Smooth muscle cell (in vitro differentiated cells): ENCODE measurements at regions not wholly inside any gene's neighbourhood (a gene's known extent, or its start where the extent isn't known, plus 50 kb on each side); places are given as distances from the start of the nearest gene placed in this dataset.
"Not testable (repeated sequence)": the region's sequence is repeated elsewhere in the genome, so short reads cannot be mapped to it uniquely, and the experiment has no call there.

Experiments used
- DNase-seq: peaks from one replicate; lab custom pipeline; 2025; ENCODE audit not compliant: unreplicated experiment; lab: John Stamatoyannopoulos, UW
- H2AFZ ChIP-seq: fragments of 200-600 bp; sonication (generic); 2 replicates; pipeline ENCODE4 v1.6.0; 2016; ENCODE audit warnings: antibody characterized with exemption, low read depth, mild to moderate bottlenecking
- H3F3A ChIP-seq: fragments of 200-600 bp; sonication (generic); 2 replicates; pipeline ENCODE4 v1.6.0; 2017; ENCODE audit warnings: antibody characterized with exemption, low read depth
- H3K27ac ChIP-seq: fragments of 200-600 bp; sonication (generic); 2 replicates; pipeline ENCODE4 v1.5.1; 2016; ENCODE audit warnings: low read depth, mild to moderate bottlenecking
- H3K27me3 ChIP-seq: fragments of 200-600 bp; sonication (generic); 2 replicates; pipeline ENCODE4 v1.6.1; 2016; ENCODE audit warnings: low read depth, mild to moderate bottlenecking
- H3K36me3 ChIP-seq: fragments of 200-600 bp; sonication (generic); 2 replicates; pipeline ENCODE4 v1.5.1; 2016; ENCODE audit warnings: low read depth
- H3K4me1 ChIP-seq: fragments of 200-600 bp; sonication (generic); 2 replicates; pipeline ENCODE4 v1.5.1; 2016; ENCODE audit warnings: low read depth
- H3K4me2 ChIP-seq: fragments of 200-600 bp; sonication (generic); 2 replicates; pipeline ENCODE4 v1.6.0; 2016; ENCODE audit warnings: mild to moderate bottlenecking
- H3K4me3 ChIP-seq: fragments of 200-600 bp; sonication (generic); 2 replicates; pipeline ENCODE4 v1.5.1; 2016; ENCODE audit warnings: mild to moderate bottlenecking
- H3K79me2 ChIP-seq: fragments of 200-600 bp; sonication (generic); 2 replicates; pipeline ENCODE4 v1.6.0; 2016; ENCODE audit warnings: low read depth, mild to moderate bottlenecking
- H3K9ac ChIP-seq: fragments of 200-600 bp; sonication (generic); 2 replicates; pipeline ENCODE4 v1.6.0; 2016; ENCODE audit warnings: low read depth
- H3K9me3 ChIP-seq: fragments of 200-600 bp; sonication (generic); replicated peaks from 2 replicates; pipeline ENCODE4 v1.5.1; 2016; ENCODE audit warnings: low read depth
- H4K20me1 ChIP-seq: fragments of 200-600 bp; sonication (generic); 2 replicates; pipeline ENCODE4 v1.6.0; 2016; ENCODE audit warnings: low read depth
- WGBS: methylation state at CpG from one replicate; pipeline ENCODE4 v1.1.7; 2016; ENCODE audit warnings: low lambda C conversion rate; 5-methylcytosine and 5-hydroxymethylcytosine counted together
- TF ChIP-seq, protein P1 (sequence below): fragments of 200-600 bp; sonication (generic); IDR thresholded peaks from 2 replicates; pipeline ENCODE4 v1.5.1; 2017; ENCODE audit warnings: borderline replicate concordance, mild to moderate bottlenecking, antibody characterized with exemption; ENCODE audit not compliant: insufficient read depth, poor library complexity, severe bottlenecking

DNA sequence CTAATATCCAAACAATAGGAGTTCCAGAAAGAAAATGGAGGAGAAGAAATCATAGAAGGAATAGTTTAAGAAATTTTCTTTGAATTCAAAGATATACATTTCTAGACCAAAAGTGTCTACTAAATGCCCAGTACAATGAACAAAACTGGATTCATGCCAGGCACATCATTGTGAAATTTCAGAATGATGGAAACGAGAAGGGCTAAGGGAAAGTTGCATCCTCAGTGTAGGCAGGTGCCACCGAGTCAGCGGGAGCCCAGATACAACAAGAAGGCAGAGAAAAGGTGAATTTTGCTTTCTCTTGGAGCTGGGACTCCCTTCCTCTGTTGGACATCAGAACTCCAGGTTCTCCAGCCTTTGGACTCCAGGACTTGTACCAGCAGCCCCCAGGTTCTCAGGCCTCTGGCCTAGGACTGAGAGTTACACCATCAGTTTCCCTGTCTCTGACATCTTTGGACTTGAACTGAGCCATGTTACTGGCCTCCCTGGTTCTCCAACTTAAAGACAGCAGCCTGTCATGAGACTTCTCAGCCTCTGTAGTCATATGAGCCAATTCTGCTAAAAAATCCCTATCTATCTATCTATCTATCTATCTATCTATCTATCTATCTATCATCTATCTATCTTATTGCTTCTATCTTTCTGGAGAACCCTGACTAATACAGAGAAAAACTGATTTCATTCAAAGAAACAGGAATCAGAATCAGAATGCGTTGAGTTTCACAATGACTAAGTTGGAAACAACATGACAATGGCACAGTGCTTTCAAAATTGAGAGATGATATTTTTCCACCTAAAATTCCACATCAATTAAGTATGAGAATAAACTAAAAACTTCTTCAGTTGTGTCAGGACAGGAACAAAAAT is 207.7 kb downstream of the FAM43A start:
- Histone ChIP-seq H3K4me2 (no peak overlapping the region), H2AFZ (no peak overlapping the region), H3K9ac (no peak overlapping the region), H3F3A (no peaks in the 10 kb centered on the region), H3K27ac (no peak overlapping the region), H3K9me3 (no peaks in the 10 kb centered on the region), H3K36me3 (no peaks in the 10 kb centered on the region), H4K20me1 (no peaks in the 10 kb centered on the region), H3K4me1 (no peaks in the 10 kb centered on the region), H3K27me3 (no peaks in the 10 kb centered on the region), H3K4me3 (no peak overlapping the region), H3K79me2 (no peaks in the 10 kb centered on the region)
- 96% methylated on average over 4 of the region's 4 CpGs for WGBS
- no peak for DNase-seq
- TF ChIP-seq, protein P1, sequence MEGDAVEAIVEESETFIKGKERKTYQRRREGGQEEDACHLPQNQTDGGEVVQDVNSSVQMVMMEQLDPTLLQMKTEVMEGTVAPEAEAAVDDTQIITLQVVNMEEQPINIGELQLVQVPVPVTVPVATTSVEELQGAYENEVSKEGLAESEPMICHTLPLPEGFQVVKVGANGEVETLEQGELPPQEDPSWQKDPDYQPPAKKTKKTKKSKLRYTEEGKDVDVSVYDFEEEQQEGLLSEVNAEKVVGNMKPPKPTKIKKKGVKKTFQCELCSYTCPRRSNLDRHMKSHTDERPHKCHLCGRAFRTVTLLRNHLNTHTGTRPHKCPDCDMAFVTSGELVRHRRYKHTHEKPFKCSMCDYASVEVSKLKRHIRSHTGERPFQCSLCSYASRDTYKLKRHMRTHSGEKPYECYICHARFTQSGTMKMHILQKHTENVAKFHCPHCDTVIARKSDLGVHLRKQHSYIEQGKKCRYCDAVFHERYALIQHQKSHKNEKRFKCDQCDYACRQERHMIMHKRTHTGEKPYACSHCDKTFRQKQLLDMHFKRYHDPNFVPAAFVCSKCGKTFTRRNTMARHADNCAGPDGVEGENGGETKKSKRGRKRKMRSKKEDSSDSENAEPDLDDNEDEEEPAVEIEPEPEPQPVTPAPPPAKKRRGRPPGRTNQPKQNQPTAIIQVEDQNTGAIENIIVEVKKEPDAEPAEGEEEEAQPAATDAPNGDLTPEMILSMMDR, result no peak

DNA sequence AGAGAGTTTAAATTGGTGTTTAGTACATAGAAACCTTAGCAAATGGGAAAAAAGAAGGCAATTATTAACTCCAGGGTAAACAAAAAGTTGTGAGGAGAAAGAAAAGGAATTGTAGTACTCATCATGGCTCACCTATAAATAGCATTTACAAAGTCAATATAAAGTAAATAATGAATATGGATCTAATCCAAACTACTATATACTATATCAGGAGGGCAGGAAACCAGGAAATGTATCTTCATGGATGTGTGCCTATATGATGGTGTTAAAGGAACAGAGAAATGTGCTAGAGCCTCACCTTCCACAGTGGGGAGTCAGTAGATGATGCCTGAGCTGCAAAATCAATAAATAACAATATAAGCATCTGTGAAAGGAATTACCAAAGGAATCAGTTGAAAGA is 208.9 kb downstream of the FAM43A start:
- H3K4me1 ChIP-seq, result no peaks in the 10 kb centered on the region
- no peak overlapping the region for H3K9ac ChIP-seq
- no peaks in the 10 kb centered on the region for H4K20me1 ChIP-seq
- DNase-seq, result no peak
- H3F3A ChIP-seq, result no peaks in the 10 kb centered on the region
- H3K27ac ChIP-seq, result no peak overlapping the region
- no peaks in the 10 kb centered on the region for H3K27me3 ChIP-seq
- no peak overlapping the region for H3K4me2 ChIP-seq
- no peak overlapping the region for H2AFZ ChIP-seq
- H3K79me2 ChIP-seq, result no peaks in the 10 kb centered on the region
- H3K4me3 ChIP-seq, result no peak overlapping the region
- TF ChIP-seq, protein P1, result no peak
- no peaks in the 10 kb centered on the region for H3K36me3 ChIP-seq
- H3K9me3 ChIP-seq, result peaks cover 3% of the 10 kb centered on the region

DNA sequence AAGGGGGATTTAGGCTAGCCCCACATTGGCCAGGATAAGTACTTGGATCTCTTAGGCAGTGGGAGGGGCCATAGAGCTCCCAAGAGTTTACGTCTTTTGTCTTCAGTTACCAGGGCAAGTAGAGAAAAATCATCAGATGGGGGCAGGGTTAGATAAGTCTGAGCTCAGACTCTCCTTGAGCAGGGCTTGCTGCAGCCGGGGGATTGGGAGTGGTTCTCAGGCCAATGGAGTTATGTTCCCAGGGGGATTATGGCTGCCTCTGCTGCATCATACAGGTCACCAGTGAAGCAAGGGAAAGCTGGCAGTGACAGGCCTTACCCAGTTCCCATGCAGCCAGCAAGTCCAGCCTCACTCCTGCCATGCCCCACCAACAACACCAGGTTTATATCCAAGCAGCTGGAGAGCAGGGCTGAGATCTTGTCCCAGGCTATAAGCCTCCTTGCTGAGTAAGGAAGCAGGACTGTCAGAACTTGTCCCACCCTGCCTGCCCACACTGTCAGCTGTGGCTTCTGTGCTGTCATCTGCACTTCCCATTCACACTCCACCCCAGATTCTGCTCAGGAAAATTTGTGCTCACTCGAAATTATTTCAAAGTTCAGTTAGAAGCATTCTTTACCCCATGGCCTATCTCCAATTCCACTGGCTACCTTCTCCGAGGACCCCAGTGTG is 215.3 kb downstream of the FAM43A start:
- H3K27ac ChIP-seq, result no peak overlapping the region
- 79% methylated on average over 4 of the region's 4 CpGs for WGBS
- H3K79me2 ChIP-seq, result no peaks in the 10 kb centered on the region
- no peaks in the 10 kb centered on the region for H3K36me3 ChIP-seq
- no peak overlapping the region for H3K4me2 ChIP-seq
- H4K20me1 ChIP-seq, result no peaks in the 10 kb centered on the region
- H3F3A ChIP-seq, result peaks cover 4% of the 10 kb centered on the region
- no peaks in the 10 kb centered on the region for H3K27me3 ChIP-seq
- DNase-seq, result no peak
- no peak overlapping the region for H3K4me3 ChIP-seq
- TF ChIP-seq, protein P1, result no peak
- no peak overlapping the region for H3K9ac ChIP-seq
- H3K4me1 ChIP-seq, result peaks cover under 1% of the 10 kb centered on the region
- H3K9me3 ChIP-seq, result peaks cover 11% of the 10 kb centered on the region
- H2AFZ ChIP-seq, result no peak overlapping the region

DNA sequence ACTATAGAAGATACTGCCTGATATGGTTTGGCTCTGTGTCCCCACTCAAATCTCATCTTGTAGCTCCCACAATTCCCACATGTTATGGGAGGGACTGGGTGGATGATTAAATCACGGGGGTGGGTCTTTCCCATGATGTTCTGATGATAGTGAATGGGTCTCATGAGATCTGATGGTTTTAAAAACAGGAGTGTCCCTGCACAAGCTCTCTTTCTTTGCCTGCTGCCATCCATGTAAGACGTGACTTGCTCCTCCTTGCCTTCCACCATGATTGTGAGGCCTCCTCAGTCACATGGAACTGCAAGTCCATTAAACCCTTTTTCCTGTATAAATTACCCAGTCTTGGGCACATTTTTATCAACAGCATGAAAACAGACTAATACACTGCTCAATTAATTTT is 217.8 kb downstream of the FAM43A start:
- H4K20me1 ChIP-seq, H3F3A ChIP-seq, H3K4me1 ChIP-seq, H3K36me3 ChIP-seq, H3K4me3 ChIP-seq, H2AFZ ChIP-seq, DNase-seq, H3K27me3 ChIP-seq, H3K27ac ChIP-seq, H3K79me2 ChIP-seq, H3K9ac ChIP-seq, H3K4me2 ChIP-seq: not testable (repeated sequence)
- peaks cover 11% of the 10 kb centered on the region for H3K9me3 ChIP-seq
- 89% methylated on average over 2 of the region's 2 CpGs for WGBS

DNA sequence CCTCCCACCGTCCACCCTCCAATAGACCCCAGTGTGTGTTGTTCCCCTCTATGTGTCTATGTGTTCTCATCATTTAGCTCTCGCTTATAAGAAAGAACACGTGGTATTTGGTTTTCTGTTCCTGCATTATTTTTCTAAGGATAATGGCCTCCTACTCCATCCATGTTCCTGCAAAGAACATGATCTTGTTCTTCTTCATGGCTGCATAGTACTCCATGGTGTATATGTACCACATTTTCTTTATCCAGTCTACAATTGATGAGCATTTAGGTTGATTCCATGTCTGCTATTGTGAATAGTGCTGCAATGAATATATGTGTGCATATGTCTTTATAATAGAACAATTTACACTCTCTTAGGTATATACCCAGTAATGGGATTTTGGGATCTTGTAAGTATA is 219.3 kb downstream of the FAM43A start:
- WGBS, result 96% methylated on average over 3 of the region's 3 CpGs

More for the DNA sequence above, 219.3 kb downstream of the FAM43A start:
- H3K36me3 ChIP-seq, H3F3A ChIP-seq, H3K27ac ChIP-seq, DNase-seq, H2AFZ ChIP-seq, H3K9me3 ChIP-seq, H4K20me1 ChIP-seq, H3K9ac ChIP-seq, H3K4me1 ChIP-seq, H3K4me3 ChIP-seq, H3K4me2 ChIP-seq, H3K79me2 ChIP-seq, H3K27me3 ChIP-seq: not testable (repeated sequence)
